Astrocyte of the cerebellum (primary cell): ENCODE measurements at regions not wholly inside any gene's neighbourhood (a gene's known extent, or its start where the extent isn't known, plus 50 kb on each side); places are given as distances from the start of the nearest gene placed in this dataset.

Source experiments
- DNase-seq: peaks from one replicate; pipeline ENCODE4 v3.0.0-alpha.2; 2011; ENCODE audit warnings: low read depth
- H3K4me3 ChIP-seq: 2 replicates; pipeline ENCODE4 v1.5.1; 2011; ENCODE audit warnings: mild to moderate bottlenecking, low read depth, low read length, moderate library complexity
- CTCF ChIP-seq: IDR thresholded peaks from 2 replicates; pipeline ENCODE4 v1.5.1; 2012; ENCODE audit warnings: low read length, low read depth, moderate library complexity, mild to moderate bottlenecking; ENCODE audit errors: missing control alignments
- in situ Hi-C: cut with HindIII; loops from 2 replicates; pipeline ENCODE4 v1.10.0; 2017; ENCODE audit warnings: low sequenced_read_pairs

GRCh38 chr7:131010029-131010716, 276.2 kb upstream of the KLF14 start:
- TF ChIP-seq CTCF: no peak
- DNase-seq: no peak
- in situ Hi-C loops: no loop called here
- H3K4me3 ChIP-seq: no peak overlapping the region

- H3K4me3 ChIP-seq: no peak overlapping the region
- no peak for TF ChIP-seq CTCF
- in situ Hi-C loops: no loop called here
- no peak for DNase-seq
Measured at GRCh38 chr7:131010717-131011431, 276.9 kb upstream of the KLF14 start.

- TF ChIP-seq CTCF: no peak
- in situ Hi-C loops: no loop called here
- no peak overlapping the region for H3K4me3 ChIP-seq
- DNase-seq: no peak
Measured at GRCh38 chr7:131011432-131011742, 277.4 kb upstream of the KLF14 start.

- TF ChIP-seq CTCF: no peak
- in situ Hi-C loops: no loop called here
- peak; percentile 70 for DNase-seq
- no peak overlapping the region for H3K4me3 ChIP-seq
Measured at GRCh38 chr7:131011976-131012375, 278.0 kb upstream of the KLF14 start.

- no peak for DNase-seq
- H3K4me3 ChIP-seq: no peak overlapping the region
- TF ChIP-seq CTCF: no peak
- in situ Hi-C loops: no loop called here
Measured at GRCh38 chr7:131012477-131013031, 278.5 kb upstream of the KLF14 start.

- H3K4me3 ChIP-seq: no peak overlapping the region
- no peak for TF ChIP-seq CTCF
- in situ Hi-C loops: no loop called here
Measured at GRCh38 chr7:131013716-131014115, 279.7 kb upstream of the KLF14 start.

More at GRCh38 chr7:131013716-131014115, 279.7 kb upstream of the KLF14 start:
- DNase-seq: no peak
